Neural cell (in vitro differentiated cells): ENCODE measurements at regions not wholly inside any gene's neighbourhood (a gene's known extent, or its start where the extent isn't known, plus 50 kb on each side); places are given as distances from the start of the nearest gene placed in this dataset.

Experiments
- H2AFZ ChIP-seq: fragments of 200-600, 300-800 bp; sonication (generic), shearing (Covaris generic); 2 replicates; pipeline ENCODE4 v1.6.0; 2014; ENCODE audit warnings: low read depth, mild to moderate bottlenecking, antibody characterized with exemption, low read length, moderate library complexity
- H3F3A ChIP-seq: fragments of 200-600 bp; shearing (Covaris generic); 2 replicates; pipeline ENCODE4 v1.6.1; 2016; ENCODE audit warnings: mild to moderate bottlenecking, moderate library complexity, mixed read lengths, antibody characterized with exemption, low read length; ENCODE audit not compliant: insufficient read depth, poor library complexity, severe bottlenecking
- H3K27ac ChIP-seq: fragments of 200-600, 300-800 bp; sonication (generic), shearing (Covaris generic); 2 replicates; pipeline ENCODE4 v1.5.1; 2014; ENCODE audit warnings: mild to moderate bottlenecking, low read length, moderate library complexity
- H3K27me3 ChIP-seq: fragments of 300-800, 200-600 bp; sonication (generic), shearing (Covaris generic); 2 replicates; pipeline ENCODE4 v1.6.0; 2014; ENCODE audit warnings: mild to moderate bottlenecking, low read depth, low read length, moderate library complexity; ENCODE audit not compliant: insufficient read depth
- H3K36me3 ChIP-seq: fragments of 300-800, 200-600 bp; sonication (generic), shearing (Covaris generic); 2 replicates; pipeline ENCODE4 v1.5.1; 2014; ENCODE audit warnings: mild to moderate bottlenecking, antibody characterized with exemption, low read length, moderate library complexity; ENCODE audit not compliant: insufficient read depth
- H3K4me2 ChIP-seq: fragments of 300-800, 200-600 bp; sonication (generic), shearing (Covaris generic); 2 replicates; pipeline ENCODE4 v1.6.0; 2014; ENCODE audit warnings: mild to moderate bottlenecking, low read length
- H3K4me3 ChIP-seq: fragments of 300-800, 200-600 bp; sonication (generic), shearing (Covaris generic); 2 replicates; pipeline ENCODE4 v1.5.1; 2014; ENCODE audit warnings: mild to moderate bottlenecking, low read length, moderate library complexity
- H3K79me2 ChIP-seq: fragments of 200-600 bp; shearing (Covaris generic); replicated peaks from 2 replicates; pipeline ENCODE4 v1.6.0; 2014; ENCODE audit warnings: mild to moderate bottlenecking, low read length, moderate library complexity; ENCODE audit not compliant: insufficient read depth
- H3K9ac ChIP-seq: fragments of 300-800, 200-600 bp; sonication (generic), shearing (Covaris generic); 2 replicates; pipeline ENCODE4 v1.6.1; 2016; ENCODE audit warnings: mild to moderate bottlenecking, low read length, mixed read lengths
- H3K9me2 ChIP-seq: fragments of 200-600 bp; shearing (Covaris generic); 2 replicates; pipeline ENCODE4 v1.6.1; 2016; ENCODE audit warnings: mild to moderate bottlenecking, low read length, mixed read lengths; ENCODE audit not compliant: insufficient read depth
- H3K9me3 ChIP-seq: fragments of 200-600, 300-800 bp; sonication (generic), shearing (Covaris generic); 2 replicates; pipeline ENCODE4 v1.6.1; 2016; ENCODE audit warnings: mild to moderate bottlenecking, mixed run types, low read length, moderate library complexity, mixed read lengths
- H4K20me1 ChIP-seq: fragments of 200-600 bp; shearing (Covaris generic); 2 replicates; pipeline ENCODE4 v1.6.1; 2016; ENCODE audit warnings: mild to moderate bottlenecking, mixed run types; ENCODE audit not compliant: insufficient read depth
- EP300 ChIP-seq: fragments of 450-650 bp; conservative IDR thresholded peaks from 2 replicates; pipeline ENCODE4 v1.6.1; 2014; ENCODE audit warnings: antibody characterized with exemption, mild to moderate bottlenecking, moderate library complexity; ENCODE audit not compliant: poor library complexity, severe bottlenecking
- EZH2 ChIP-seq: fragments of 200-600, 300-800 bp; shearing (Covaris generic), sonication (generic); IDR thresholded peaks from 2 replicates; pipeline ENCODE4 v1.6.1; 2014; ENCODE audit warnings: antibody characterized with exemption, low read length, borderline replicate concordance, mild to moderate bottlenecking; ENCODE audit not compliant: insufficient read depth, poor library complexity, severe bottlenecking
- MXI1 ChIP-seq: fragments of 450-650 bp; conservative IDR thresholded peaks from 2 replicates; pipeline ENCODE4 v1.6.1; 2014; ENCODE audit warnings: antibody characterized with exemption, mild to moderate bottlenecking; ENCODE audit not compliant: poor library complexity, severe bottlenecking
- POLR2AphosphoS5 ChIP-seq: IDR thresholded peaks from 2 replicates; pipeline ENCODE4 v1.6.1; 2012
- RAD21 ChIP-seq: fragments of 450-650 bp; conservative IDR thresholded peaks from 2 replicates; pipeline ENCODE4 v1.6.1; 2014; ENCODE audit warnings: antibody characterized with exemption, mild to moderate bottlenecking, moderate library complexity
- REST ChIP-seq: IDR thresholded peaks from 2 replicates; pipeline ENCODE4 v1.6.1; 2012; ENCODE audit warnings: borderline replicate concordance
- SMC3 ChIP-seq: fragments of 450-650 bp; conservative IDR thresholded peaks from 2 replicates; pipeline ENCODE4 v1.6.1; 2014; ENCODE audit warnings: antibody characterized with exemption, mild to moderate bottlenecking, moderate library complexity; ENCODE audit not compliant: poor library complexity
- TAF1 ChIP-seq: IDR thresholded peaks from 2 replicates; pipeline ENCODE4 v1.6.1; 2012; ENCODE audit warnings: low read depth
- TF ChIP-seq, protein P1 (sequence below): fragments of 450-650 bp; IDR thresholded peaks from 2 replicates; pipeline ENCODE4 v1.5.1; 2014; ENCODE audit warnings: antibody characterized with exemption, mild to moderate bottlenecking, moderate library complexity; ENCODE audit not compliant: poor library complexity, severe bottlenecking

GRCh38 chr11:135036488-135037297, 624.7 kb upstream of the B3GAT1 start:
- Histone ChIP-seq H3K9me2 (no peaks in the 10 kb centered on the region), H3K27me3 (no peaks in the 10 kb centered on the region), H3K9me3 (no peaks in the 10 kb centered on the region), H3K9ac (no peak overlapping the region), H3K4me2 (no peak overlapping the region), H4K20me1 (no peaks in the 10 kb centered on the region), H3K27ac (no peak overlapping the region), H3K79me2 (no peaks in the 10 kb centered on the region), H3K36me3 (no peaks in the 10 kb centered on the region), H3F3A (no peaks in the 10 kb centered on the region), H2AFZ (no peak overlapping the region), H3K4me3 (no peak overlapping the region)
- TF ChIP-seq POLR2AphosphoS5 (no peak), MXI1 (no peak), EP300 (no peak), EZH2 (no peak), SMC3 (no peak), TAF1 (no peak), REST (no peak), RAD21 (no peak)
- TF ChIP-seq, protein P1, sequence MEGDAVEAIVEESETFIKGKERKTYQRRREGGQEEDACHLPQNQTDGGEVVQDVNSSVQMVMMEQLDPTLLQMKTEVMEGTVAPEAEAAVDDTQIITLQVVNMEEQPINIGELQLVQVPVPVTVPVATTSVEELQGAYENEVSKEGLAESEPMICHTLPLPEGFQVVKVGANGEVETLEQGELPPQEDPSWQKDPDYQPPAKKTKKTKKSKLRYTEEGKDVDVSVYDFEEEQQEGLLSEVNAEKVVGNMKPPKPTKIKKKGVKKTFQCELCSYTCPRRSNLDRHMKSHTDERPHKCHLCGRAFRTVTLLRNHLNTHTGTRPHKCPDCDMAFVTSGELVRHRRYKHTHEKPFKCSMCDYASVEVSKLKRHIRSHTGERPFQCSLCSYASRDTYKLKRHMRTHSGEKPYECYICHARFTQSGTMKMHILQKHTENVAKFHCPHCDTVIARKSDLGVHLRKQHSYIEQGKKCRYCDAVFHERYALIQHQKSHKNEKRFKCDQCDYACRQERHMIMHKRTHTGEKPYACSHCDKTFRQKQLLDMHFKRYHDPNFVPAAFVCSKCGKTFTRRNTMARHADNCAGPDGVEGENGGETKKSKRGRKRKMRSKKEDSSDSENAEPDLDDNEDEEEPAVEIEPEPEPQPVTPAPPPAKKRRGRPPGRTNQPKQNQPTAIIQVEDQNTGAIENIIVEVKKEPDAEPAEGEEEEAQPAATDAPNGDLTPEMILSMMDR: no peak

GRCh38 chr11:135035282-135035681, 623.2 kb upstream of the B3GAT1 start:
- no peak overlapping the region for H3K4me2 ChIP-seq
- no peak overlapping the region for H3K9ac ChIP-seq
- H3K4me3 ChIP-seq: no peak overlapping the region
- no peaks in the 10 kb centered on the region for H4K20me1 ChIP-seq
- no peak for TF ChIP-seq TAF1
- TF ChIP-seq, protein P1: no peak
- TF ChIP-seq REST: no peak
- TF ChIP-seq POLR2AphosphoS5: no peak
- TF ChIP-seq SMC3: no peak
- no peak for TF ChIP-seq EP300
- no peak for TF ChIP-seq RAD21
- H3F3A ChIP-seq: no peaks in the 10 kb centered on the region
- H3K27me3 ChIP-seq: no peaks in the 10 kb centered on the region
- H2AFZ ChIP-seq: no peak overlapping the region
- no peaks in the 10 kb centered on the region for H3K9me2 ChIP-seq
- H3K79me2 ChIP-seq: no peaks in the 10 kb centered on the region
- no peak overlapping the region for H3K27ac ChIP-seq
- H3K9me3 ChIP-seq: no peaks in the 10 kb centered on the region
- H3K36me3 ChIP-seq: no peaks in the 10 kb centered on the region
